K562 (cell line): ENCODE measurements at regions not wholly inside any gene's neighbourhood (a gene's known extent, or its start where the extent isn't known, plus 50 kb on each side); places are given as distances from the start of the nearest gene placed in this dataset.

Experiments
- ATAC-seq: fragments of 200-7000 bp; cut with Tn5 transposase; 3 replicates; pipeline ENCODE4 v1.9.1; 2020; ENCODE audit warnings: moderate library complexity
- BruUV-seq: library from RNA; stranded (reverse); fragments of 400-500 nt; replicated peaks from 2 replicates; lab custom pipeline; 2021; lab: Mats Ljungman, UMichigan
- CTCF ChIA-PET: fragments of 300-600 bp; formaldehyde crosslinking; extraction: SDS; loops from one replicate; lab custom pipeline; 2021; ENCODE audit warnings: low intra/inter-chr PET ratio; lab: Yijun Ruan, JAX
- POLR2A ChIA-PET: fragments of 300-600, 350-650 bp; sonication (Branson Sonifier 250); formaldehyde crosslinking; extraction: SDS; loops from one replicate; lab custom pipeline; 2021; ENCODE audit warnings: antibody characterized with exemption, inconsistent platforms; lab: Yijun Ruan, JAX
- DNase-seq, 4 experiments: peaks; one replicate each; pipeline versions ENCODE4 v3.0.0 to v3.0.0-alpha.2; 2011 to 2018; ENCODE audit warnings: low spot score in 3 of 4, mixed read lengths in 3 of 4; ENCODE audit errors: extremely low read depth in 1 of 4
- FAIRE-seq: peaks from 2 replicates; lab custom pipeline; 2011; peaks lifted over from hg19 to GRCh38; lab: Jason Lieb, UNC
- H2AFZ ChIP-seq: 2 replicates; pipeline ENCODE4 v1.6.0; 2011; ENCODE audit warnings: low read depth, low read length, control low read depth, inconsistent platforms
- H3K27ac ChIP-seq: fragments of 200-600 bp; 3 replicates; pipeline ENCODE4 v1.8.0; 2011; ENCODE audit warnings: low read depth, mild to moderate bottlenecking, control low read depth, inconsistent platforms, low read length, moderate library complexity, mixed read lengths; ENCODE audit errors: extremely low read depth
- H3K27me3 ChIP-seq, 2 experiments: fragments of 300-600 bp in 1 of 2; 2 replicates in 1 of 2; 3 replicates in 1 of 2; pipeline versions ENCODE4 v1.6.0 to v1.8.0; 2011; ENCODE audit warnings: inconsistent platforms in 2 of 2, low read length in 2 of 2, mild to moderate bottlenecking in 1 of 2, mixed read lengths in 1 of 2, moderate library complexity in 1 of 2; ENCODE audit not compliant: control insufficient read depth in 2 of 2, insufficient read depth in 2 of 2
- H3K36me3 ChIP-seq: fragments of 300-600 bp; 3 replicates; pipeline ENCODE4 v1.8.0; 2011; ENCODE audit warnings: mild to moderate bottlenecking, low read length, inconsistent platforms; ENCODE audit not compliant: control insufficient read depth, insufficient read depth
- H3K4me1 ChIP-seq, 2 experiments: fragments of 200-600 bp in 1 of 2; replicated peaks in 1 of 2; 2 replicates in 1 of 2; 3 replicates in 1 of 2; pipeline versions ENCODE4 v1.5.1 to v1.8.0; 2011; ENCODE audit warnings: inconsistent platforms in 2 of 2, low read length in 2 of 2, mild to moderate bottlenecking in 1 of 2, mixed read lengths in 1 of 2, moderate library complexity in 1 of 2; ENCODE audit not compliant: control insufficient read depth in 2 of 2, insufficient read depth in 2 of 2
- H3K4me2 ChIP-seq: 2 replicates; pipeline ENCODE4 v1.6.1; 2011; ENCODE audit warnings: low read length, control low read depth, inconsistent platforms, mixed read lengths; ENCODE audit not compliant: insufficient read depth
- H3K4me3 ChIP-seq: fragments of 200-600 bp; sonication (generic), shearing (Covaris generic); 2 replicates; pipeline ENCODE4 v1.5.1; 2016; ENCODE audit warnings: control low read depth, inconsistent platforms
- H3K79me2 ChIP-seq: fragments of 200-600 bp; 3 replicates; pipeline ENCODE4 v1.8.0; 2011; ENCODE audit warnings: low read length, inconsistent platforms; ENCODE audit not compliant: control insufficient read depth, insufficient read depth
- H3K9ac ChIP-seq, 2 experiments: 2 replicates each; pipeline versions ENCODE4 v1.6.0 to v1.6.1; 2011; ENCODE audit warnings: low read depth in 2 of 2, low read length in 2 of 2, control low read depth in 1 of 2, inconsistent platforms in 1 of 2, mild to moderate bottlenecking in 1 of 2, mixed read lengths in 1 of 2; ENCODE audit not compliant: insufficient read depth in 1 of 2
- H3K9me1 ChIP-seq: one replicate; pipeline ENCODE4 v1.6.0; 2011; ENCODE audit warnings: inconsistent platforms, mild to moderate bottlenecking, low read length, moderate library complexity; ENCODE audit not compliant: control insufficient read depth, insufficient read depth
- H3K9me3 ChIP-seq: replicated peaks from 2 replicates; pipeline ENCODE4 v1.5.1; 2011; ENCODE audit warnings: low read depth, low read length, inconsistent platforms; ENCODE audit not compliant: control insufficient read depth, insufficient read depth
- H4K20me1 ChIP-seq: replicated peaks from 2 replicates; pipeline ENCODE4 v1.6.1; 2011; ENCODE audit warnings: low read length, inconsistent platforms, mixed read lengths; ENCODE audit not compliant: control insufficient read depth, insufficient read depth
- ATF1 ChIP-seq, 2 experiments: fragments of 450-650 bp in 1 of 2; IDR thresholded peaks; 2 replicates each; pipeline ENCODE4 v1.6.1; 2016; ENCODE audit warnings: missing compliant biosample characterization in 1 of 2, missing genetic modification characterization in 1 of 2
- CREB1 ChIP-seq, 2 experiments: sonication (generic) in 1 of 2; formaldehyde crosslinking in 1 of 2; IDR thresholded peaks; 2 replicates each; pipeline versions ENCODE4 v1.6.1 to v1.8.0; 2012 to 2022; ENCODE audit warnings: inconsistent platforms in 1 of 2, mild to moderate bottlenecking in 1 of 2, missing genetic modification reagents in 1 of 2, moderate library complexity in 1 of 2
- GABPB1 ChIP-seq: sonication (generic); formaldehyde crosslinking; IDR thresholded peaks from 2 replicates; pipeline ENCODE4 v1.8.0; 2022; ENCODE audit warnings: mild to moderate bottlenecking, missing genetic modification reagents
- HOMEZ ChIP-seq: fragments of 250-450 bp; sonication (Bioruptor Pico); IDR thresholded peaks from 2 replicates; pipeline ENCODE4 v1.4.0; 2020; ENCODE audit warnings: mild to moderate bottlenecking, moderate library complexity
- MAZ ChIP-seq, 2 experiments: fragments of 450-650 bp in 1 of 2; sonication (generic) in 1 of 2; formaldehyde crosslinking; IDR thresholded peaks in 1 of 2; conservative IDR thresholded peaks in 1 of 2; 2 replicates each; pipeline versions ENCODE4 v1.4.0 to v1.5.0; 2020; ENCODE audit warnings: mild to moderate bottlenecking in 1 of 2, missing genetic modification reagents in 1 of 2
- MEF2A ChIP-seq: IDR thresholded peaks from 2 replicates; pipeline ENCODE4 v1.6.1; 2011; ENCODE audit warnings: low read depth, mild to moderate bottlenecking, low read length, moderate library complexity; ENCODE audit not compliant: control insufficient read depth
- WHSC1 ChIP-seq: IDR thresholded peaks from one replicate; pipeline ENCODE4 v1.6.1; 2012; ENCODE audit warnings: low read length, control low read depth, inconsistent platforms
- ZNF263 ChIP-seq: sonication (generic); formaldehyde crosslinking; IDR thresholded peaks from 2 replicates; pipeline ENCODE4 v1.8.0; 2022; ENCODE audit warnings: mild to moderate bottlenecking, missing genetic modification reagents, borderline replicate concordance
- ZNF696 ChIP-seq: fragments of 250-450 bp; sonication (Bioruptor Pico); conservative IDR thresholded peaks from 2 replicates; pipeline ENCODE4 v1.4.0; 2020; ENCODE audit warnings: mild to moderate bottlenecking, moderate library complexity
- WGBS: fragments of 100-300 bp; shearing (Covaris generic); methylation state at CpG from one replicate; pipeline ENCODE4 v1.1.6; 2016; ENCODE audit warnings: low coverage, mixed read lengths; ENCODE audit not compliant: insufficient coverage; ENCODE audit errors: missing lambda C conversion rate; 5-methylcytosine and 5-hydroxymethylcytosine counted together
- in situ Hi-C: fragments of 300-500 bp; cut with MboI; formaldehyde crosslinking; loops from 4 replicates; pipeline ENCODE4 v1.15.0; 2018; ENCODE audit warnings: inconsistent platforms, mixed read lengths
- intact Hi-C: fragments of 100-400 bp; cut with micrococcal nuclease; formaldehyde crosslinking; loops from 2 replicates; pipeline ENCODE4 v1.14.2; 2022

- 0% methylated on average over 2 of the region's 2 CpGs for WGBS
- no peak for ATAC-seq
- TF ChIP-seq ATF1 (CRISPR knock-in tag; IDR thresholded peaks at IDR 0.05) (no peak), ATF1 (tag; IDR thresholded peaks at IDR 0.05) (no peak), MEF2A (no peak), MAZ (CRISPR knock-in tag; conservative IDR thresholded peaks at IDR 0.05 in 1 of 2, IDR thresholded peaks at IDR 0.05 in 1 of 2) (no peak), ZNF263 (CRISPR knock-in tag) (no peak), CREB1 (IDR thresholded peaks at IDR 0.05) (no peak), CREB1 (CRISPR knock-in tag; IDR thresholded peaks at IDR 0.05) (no peak), ZNF696 (CRISPR knock-in tag) (no peak), GABPB1 (CRISPR knock-in tag) (no peak), WHSC1 (no peak), HOMEZ (no peak)
- Histone ChIP-seq H3K79me2 (no peaks in the 10 kb centered on the region), H3K27me3 (no peaks in the 10 kb centered on the region), H3K9ac (no peak overlapping the region), H2AFZ (no peak overlapping the region), H3K9me1 (no peaks in the 10 kb centered on the region), H3K4me2 (no peak overlapping the region), H3K4me3 (no peak overlapping the region), H4K20me1 (no peaks in the 10 kb centered on the region), H3K4me1 (no peaks in the 10 kb centered on the region), H3K36me3 (no peaks in the 10 kb centered on the region), H3K9me3 (no peaks in the 10 kb centered on the region), H3K27ac (no peak overlapping the region)
- ChIA-PET CTCF (no interaction called here), POLR2A (no interaction called here)
- intact Hi-C loops: no loop called here
- FAIRE-seq: no peak
- in situ Hi-C loops: loop anchor here (25.0 kb wide), 1 partner anchor 1686 kb away; no protein-coding TSS in a partner anchor
- BruUV-seq: no TSS peak
- no peak for DNase-seq
Measured at GRCh38 chr20:60201198-60201835, 243.1 kb downstream of the CDH26 start.
